ENCODE measurements at regions not wholly inside any gene's neighbourhood (a gene's known extent, or its start where the extent isn't known, plus 50 kb on each side); places are given as distances from the start of the nearest gene placed in this dataset.

- H3K4me3 ChIP-seq (ENCODE audit: low read depth, low read length): no peak overlapping the region
- Mint-ChIP-seq H3K4me1 (ENCODE audit: low read depth, unreplicated experiment) (no peaks in the 10 kb centered on the region), H3K4me3 (ENCODE audit: unreplicated experiment) (no peak overlapping the region), H3K9me3 (ENCODE audit: unreplicated experiment) (no peaks in the 10 kb centered on the region), H3K36me3 (ENCODE audit: insufficient read depth, unreplicated experiment) (no peaks in the 10 kb centered on the region), H3K27me3 (ENCODE audit: insufficient read depth, unreplicated experiment) (no peaks in the 10 kb centered on the region), H3K27ac (ENCODE audit: unreplicated experiment) (no peak overlapping the region)
- H3K36me3 ChIP-seq (ENCODE audit: control insufficient read depth, insufficient read depth, low read length): no peaks in the 10 kb centered on the region
- DNase-seq: no peak
- TF ChIP-seq CTCF (IDR thresholded peaks at IDR 0.05; ENCODE audit: insufficient read depth in 1 of 2, low read depth in 1 of 2, low read length in 1 of 2, severe bottlenecking in 1 of 2, unreplicated experiment in 1 of 2): no peak
- BruUV-seq (replicated peaks): no TSS peak
- peaks cover 7% of the 10 kb centered on the region for H3K4me1 ChIP-seq
- ChIA-PET POLR2A (no interaction called here), CTCF (interaction anchor here (0.5 kb wide), 1 partner anchor 97 kb away, joined by 3 read pairs; no protein-coding TSS in a partner anchor)
- H3K9me3 ChIP-seq: no peaks in the 10 kb centered on the region
- intact Hi-C loops (cut with micrococcal nuclease; ENCODE audit: unreplicated experiment): no loop called here
- H3K27me3 ChIP-seq (replicated peaks; ENCODE audit: control insufficient read depth, insufficient read depth, low read length): no peaks in the 10 kb centered on the region
Observed at GRCh38 chr18:23352042-23352441, 101.0 kb upstream of the RIOK3 start.

GRCh38 chr18:23353459-23353858, 99.6 kb upstream of the RIOK3 start:
- no peaks in the 10 kb centered on the region for H3K27me3 ChIP-seq (replicated peaks; ENCODE audit: control insufficient read depth, insufficient read depth, low read length)
- H3K36me3 ChIP-seq (ENCODE audit: control insufficient read depth, insufficient read depth, low read length): no peaks in the 10 kb centered on the region
- no TSS peak for BruUV-seq (replicated peaks)
- intact Hi-C loops (cut with micrococcal nuclease; ENCODE audit: unreplicated experiment): no loop called here
- ChIA-PET POLR2A (no interaction called here), CTCF (no interaction called here)
- DNase-seq: no peak
- Mint-ChIP-seq H3K4me1 (ENCODE audit: low read depth, unreplicated experiment) (no peaks in the 10 kb centered on the region), H3K9me3 (ENCODE audit: unreplicated experiment) (no peaks in the 10 kb centered on the region), H3K27ac (ENCODE audit: unreplicated experiment) (no peak overlapping the region), H3K27me3 (ENCODE audit: insufficient read depth, unreplicated experiment) (no peaks in the 10 kb centered on the region), H3K4me3 (ENCODE audit: unreplicated experiment) (no peak overlapping the region), H3K36me3 (ENCODE audit: insufficient read depth, unreplicated experiment) (no peaks in the 10 kb centered on the region)
- no peak for TF ChIP-seq CTCF (IDR thresholded peaks at IDR 0.05; ENCODE audit: insufficient read depth in 1 of 2, low read depth in 1 of 2, low read length in 1 of 2, severe bottlenecking in 1 of 2, unreplicated experiment in 1 of 2)
- no peaks in the 10 kb centered on the region for H3K9me3 ChIP-seq
- H3K4me1 ChIP-seq: peaks cover 7% of the 10 kb centered on the region
- no peak overlapping the region for H3K4me3 ChIP-seq (ENCODE audit: low read depth, low read length)

- no peaks in the 10 kb centered on the region for H3K9me3 ChIP-seq
- no peak for TF ChIP-seq CTCF (IDR thresholded peaks at IDR 0.05; ENCODE audit: insufficient read depth in 1 of 2, low read depth in 1 of 2, low read length in 1 of 2, severe bottlenecking in 1 of 2, unreplicated experiment in 1 of 2)
- intact Hi-C loops (cut with micrococcal nuclease; ENCODE audit: unreplicated experiment): loop anchor here (5.0 kb wide), 1 partner anchor 92 kb away; no protein-coding TSS in a partner anchor
- H3K4me3 ChIP-seq (ENCODE audit: low read depth, low read length): no peak overlapping the region
- Mint-ChIP-seq H3K27ac (ENCODE audit: unreplicated experiment) (no peak overlapping the region), H3K4me1 (ENCODE audit: low read depth, unreplicated experiment) (no peaks in the 10 kb centered on the region), H3K4me3 (ENCODE audit: unreplicated experiment) (no peak overlapping the region), H3K9me3 (ENCODE audit: unreplicated experiment) (no peaks in the 10 kb centered on the region), H3K36me3 (ENCODE audit: insufficient read depth, unreplicated experiment) (no peaks in the 10 kb centered on the region), H3K27me3 (ENCODE audit: insufficient read depth, unreplicated experiment) (no peaks in the 10 kb centered on the region)
- no peaks in the 10 kb centered on the region for H3K27me3 ChIP-seq (replicated peaks; ENCODE audit: control insufficient read depth, insufficient read depth, low read length)
- no peak for DNase-seq
- POLR2A ChIA-PET: no interaction called here
- no peaks in the 10 kb centered on the region for H3K36me3 ChIP-seq (ENCODE audit: control insufficient read depth, insufficient read depth, low read length)
- peaks cover 7% of the 10 kb centered on the region for H3K4me1 ChIP-seq
- no TSS peak for BruUV-seq (replicated peaks)
- CTCF ChIA-PET: no interaction called here
Observed at GRCh38 chr18:23354625-23355024, 98.5 kb upstream of the RIOK3 start.

Measured in Caco-2 (cell line).